Uterus (tissue), 2 donors: ENCODE measurements at regions not wholly inside any gene's neighbourhood (a gene's known extent, or its start where the extent isn't known, plus 50 kb on each side); places are given as distances from the start of the nearest gene placed in this dataset.

Experiments
- POLR2A ChIP-seq, 2 donors: fragments of 450-650 bp; IDR thresholded peaks; one replicate each; pipeline ENCODE4 v1.6.1; 2016; ENCODE audit warnings: antibody characterized with exemption in 2 of 2, mild to moderate bottlenecking in 1 of 2, moderate library complexity in 1 of 2
- TF ChIP-seq, protein P1 (sequence below), 4 experiments: fragments of 200-600 bp in 2 of 4; fragments of 450-650 bp in 2 of 4; sonication (generic) in 2 of 4; IDR thresholded peaks; one replicate each; pipeline ENCODE4 v1.5.1; 2016 to 2019; ENCODE audit warnings: antibody characterized with exemption in 4 of 4, mild to moderate bottlenecking in 2 of 4, moderate library complexity in 1 of 4

DNA sequence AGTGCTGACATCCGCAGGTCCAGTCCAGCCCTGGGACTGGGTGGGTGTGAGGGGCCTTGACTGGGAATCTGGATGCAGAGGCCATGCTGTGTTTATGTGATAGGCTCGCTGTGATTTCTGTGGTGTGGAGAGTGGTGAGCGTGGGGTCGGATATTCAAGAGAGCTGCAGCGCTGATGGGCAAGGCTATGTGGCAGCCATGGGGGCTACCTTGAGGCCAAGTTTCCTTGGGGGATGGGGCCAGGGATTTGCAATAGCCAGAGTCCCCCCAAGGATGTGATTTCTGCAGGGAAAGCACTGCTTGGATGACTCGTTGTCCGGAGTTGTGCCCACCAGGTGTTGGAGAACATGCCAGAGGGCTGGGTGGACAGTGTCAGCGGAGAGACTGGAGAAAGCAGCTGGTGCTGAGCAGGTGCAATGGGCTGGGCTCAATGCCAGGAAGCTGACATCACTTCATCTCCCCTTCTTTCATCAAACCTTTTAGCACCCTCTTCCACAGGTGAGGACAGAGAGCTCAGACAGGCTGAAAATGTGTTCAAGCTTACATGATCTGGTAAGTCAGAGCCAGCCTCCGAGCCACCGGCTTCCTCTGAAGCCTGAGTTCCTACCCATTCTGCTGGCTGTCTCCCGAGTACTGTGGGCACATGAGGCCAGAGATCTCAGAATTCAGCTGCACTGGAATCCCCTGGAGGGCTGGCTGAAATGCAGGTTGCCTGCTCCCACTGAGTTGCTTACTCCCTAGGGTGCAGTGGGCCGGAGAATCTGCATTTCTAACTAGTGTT is 132.9 kb downstream of the RHOU start:
- TF ChIP-seq, protein P1, sequence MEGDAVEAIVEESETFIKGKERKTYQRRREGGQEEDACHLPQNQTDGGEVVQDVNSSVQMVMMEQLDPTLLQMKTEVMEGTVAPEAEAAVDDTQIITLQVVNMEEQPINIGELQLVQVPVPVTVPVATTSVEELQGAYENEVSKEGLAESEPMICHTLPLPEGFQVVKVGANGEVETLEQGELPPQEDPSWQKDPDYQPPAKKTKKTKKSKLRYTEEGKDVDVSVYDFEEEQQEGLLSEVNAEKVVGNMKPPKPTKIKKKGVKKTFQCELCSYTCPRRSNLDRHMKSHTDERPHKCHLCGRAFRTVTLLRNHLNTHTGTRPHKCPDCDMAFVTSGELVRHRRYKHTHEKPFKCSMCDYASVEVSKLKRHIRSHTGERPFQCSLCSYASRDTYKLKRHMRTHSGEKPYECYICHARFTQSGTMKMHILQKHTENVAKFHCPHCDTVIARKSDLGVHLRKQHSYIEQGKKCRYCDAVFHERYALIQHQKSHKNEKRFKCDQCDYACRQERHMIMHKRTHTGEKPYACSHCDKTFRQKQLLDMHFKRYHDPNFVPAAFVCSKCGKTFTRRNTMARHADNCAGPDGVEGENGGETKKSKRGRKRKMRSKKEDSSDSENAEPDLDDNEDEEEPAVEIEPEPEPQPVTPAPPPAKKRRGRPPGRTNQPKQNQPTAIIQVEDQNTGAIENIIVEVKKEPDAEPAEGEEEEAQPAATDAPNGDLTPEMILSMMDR (IDR thresholded peaks at IDR 0.05) = no peak
- no peak for TF ChIP-seq POLR2A (IDR thresholded peaks at IDR 0.05)
